ENCODE measurements at regions not wholly inside any gene's neighbourhood (a gene's known extent, or its start where the extent isn't known, plus 50 kb on each side); places are given as distances from the start of the nearest gene placed in this dataset.

DNA sequence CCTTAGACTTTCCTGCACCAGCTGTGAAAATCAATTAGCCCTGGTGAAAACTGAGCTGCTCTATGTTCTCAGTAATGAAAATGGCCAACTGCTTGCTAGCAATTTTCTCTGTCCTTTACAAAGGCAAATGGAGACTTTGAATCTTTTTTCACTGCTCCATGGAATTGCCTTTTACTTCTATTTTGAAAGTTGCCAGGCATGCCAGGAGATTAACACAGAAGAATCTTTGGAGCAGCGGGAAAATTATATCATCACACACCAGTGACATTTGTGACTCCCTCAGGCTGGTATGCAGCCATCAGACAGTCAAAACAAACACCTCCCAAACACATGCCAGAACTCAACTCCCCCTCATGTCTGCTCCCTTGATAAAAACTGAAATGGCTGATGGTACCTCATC lies 872.0 kb upstream of the FLRT2 start:
- DNase-seq, result no peak

DNA sequence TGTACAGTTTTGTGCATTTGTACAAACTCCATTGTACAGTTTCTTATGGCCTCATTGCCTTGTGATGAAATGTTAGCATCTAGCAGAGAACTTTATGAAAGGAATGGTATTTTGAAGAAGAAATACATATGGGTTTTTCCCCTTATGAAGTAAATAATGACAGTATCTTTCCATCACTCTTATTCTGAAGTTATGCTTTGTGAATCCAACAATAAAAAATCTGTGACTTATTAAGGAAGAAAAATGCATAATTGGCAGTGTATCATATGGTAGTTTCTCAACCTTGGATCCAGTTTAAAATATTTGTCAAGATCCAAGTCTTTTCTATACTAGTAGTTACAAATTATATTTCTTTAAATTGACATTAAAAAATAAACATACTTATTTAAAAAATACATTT lies 859.1 kb upstream of the FLRT2 start:
- no peak for DNase-seq

DNA sequence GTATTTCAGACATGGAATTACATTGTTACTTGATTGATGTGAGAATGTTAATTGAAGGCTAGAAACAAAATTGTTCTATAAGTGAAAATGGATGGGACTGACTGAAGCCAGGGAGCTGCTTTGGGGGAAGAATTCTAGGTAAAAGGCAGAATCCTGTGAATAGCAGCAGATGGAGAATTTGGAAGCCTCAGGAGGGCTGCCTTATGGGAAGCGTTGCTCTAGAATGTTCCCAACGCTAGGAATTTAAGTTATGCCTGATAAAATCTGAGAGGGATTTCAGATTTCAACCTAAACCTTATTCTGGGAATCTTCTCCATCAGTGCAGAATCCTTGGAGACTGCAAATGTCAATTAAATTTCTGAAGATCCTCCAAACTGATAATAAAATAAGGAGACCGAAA lies 858.2 kb upstream of the FLRT2 start:
- no peak for DNase-seq

DNA sequence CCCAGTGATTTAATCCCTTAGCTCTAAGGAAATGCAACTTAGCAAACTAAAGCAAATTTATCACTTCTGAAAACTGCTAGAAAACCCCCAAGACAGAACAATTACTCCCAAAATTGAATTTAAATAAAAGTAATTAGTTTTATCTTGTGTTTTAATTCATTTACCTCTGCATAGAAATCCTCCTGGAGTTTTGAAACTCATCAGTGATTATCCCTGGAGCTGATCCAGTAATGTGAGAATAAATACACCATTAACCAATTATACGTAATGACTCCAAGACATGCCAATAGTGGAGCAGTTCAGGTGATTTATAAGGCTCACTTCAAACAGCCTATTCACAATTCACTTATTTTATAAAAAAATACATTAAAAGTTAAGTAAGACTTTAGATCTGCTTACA lies 855.3 kb upstream of the FLRT2 start:
- DNase-seq, result no peak

- DNase-seq, result no peak
Observed at GRCh38 chr14:84686550-84686949, 843.4 kb upstream of the FLRT2 start.

DNA sequence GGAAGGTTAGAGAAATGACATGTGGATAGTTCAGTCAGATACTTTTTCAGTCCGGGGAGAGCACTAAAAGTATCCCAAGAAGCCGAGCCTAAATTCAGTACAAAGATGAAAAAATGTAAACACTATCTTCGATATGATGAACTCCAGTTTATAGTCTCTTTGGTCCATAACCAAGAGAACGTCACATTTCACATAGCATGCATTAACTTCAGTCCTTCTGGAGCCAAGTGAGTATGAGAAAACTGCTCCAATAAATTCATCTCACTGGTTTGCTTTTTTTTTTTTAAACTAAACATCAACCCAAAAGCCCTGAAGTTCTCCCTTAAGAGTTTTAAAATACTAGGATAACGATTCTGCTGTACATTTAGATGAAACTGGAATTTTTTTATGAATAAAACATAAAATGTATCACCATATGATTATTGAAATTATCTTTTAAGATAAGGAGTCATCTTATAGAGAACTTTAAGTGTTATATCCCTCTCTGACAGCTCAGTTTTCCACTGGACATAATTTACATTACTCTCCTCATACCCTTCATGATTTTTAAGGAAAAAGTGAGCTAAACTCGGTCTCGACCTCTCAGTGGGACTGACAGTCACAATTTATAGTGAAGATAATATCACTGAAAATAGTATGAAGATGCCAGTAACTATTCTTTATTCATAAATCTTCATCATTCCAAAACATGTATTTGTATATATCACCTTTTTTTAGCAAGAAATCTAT lies 841.5 kb upstream of the FLRT2 start:
- DNase-seq, result no peak

- DNase-seq, result no peak
Observed at GRCh38 chr14:84694161-84694560, 835.8 kb upstream of the FLRT2 start.

DNA sequence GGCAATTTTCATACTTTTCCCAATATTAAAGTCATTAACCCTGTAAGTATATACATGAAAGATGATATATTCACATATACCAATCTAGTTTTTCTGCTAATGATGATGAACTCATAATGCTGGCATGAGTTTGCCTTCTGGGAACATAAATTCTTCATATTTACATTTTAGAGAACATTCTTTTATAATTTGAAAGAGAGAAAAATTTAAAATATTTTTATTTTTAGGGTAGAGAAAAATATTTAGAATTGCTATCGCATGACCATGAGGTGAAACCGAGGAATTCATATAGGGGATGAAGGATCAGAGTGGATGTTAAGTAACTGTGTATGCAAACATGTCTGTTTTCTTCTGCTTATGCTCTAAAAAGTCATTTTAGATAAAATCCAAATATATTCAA lies 825.3 kb upstream of the FLRT2 start:
- DNase-seq, result no peak

DNA sequence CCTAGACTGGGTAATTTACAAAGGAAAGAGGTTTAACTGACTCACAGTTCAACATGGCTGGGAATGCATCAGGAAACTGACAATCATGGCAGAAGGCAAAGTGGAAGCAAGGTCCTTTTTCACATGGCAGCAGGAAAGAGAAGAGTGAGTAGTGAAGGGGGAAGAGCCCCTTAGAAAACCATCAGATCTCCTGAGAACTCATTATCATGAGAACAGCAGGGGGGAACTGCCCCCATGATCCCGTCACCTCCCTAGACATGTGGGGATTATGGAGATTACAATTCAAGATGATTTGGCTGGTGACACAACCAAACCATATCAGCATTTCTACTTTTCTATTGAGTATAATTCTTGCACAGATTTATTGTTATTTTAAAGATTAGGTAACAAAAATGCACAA lies 822.1 kb upstream of the FLRT2 start:
- no peak for DNase-seq

DNA sequence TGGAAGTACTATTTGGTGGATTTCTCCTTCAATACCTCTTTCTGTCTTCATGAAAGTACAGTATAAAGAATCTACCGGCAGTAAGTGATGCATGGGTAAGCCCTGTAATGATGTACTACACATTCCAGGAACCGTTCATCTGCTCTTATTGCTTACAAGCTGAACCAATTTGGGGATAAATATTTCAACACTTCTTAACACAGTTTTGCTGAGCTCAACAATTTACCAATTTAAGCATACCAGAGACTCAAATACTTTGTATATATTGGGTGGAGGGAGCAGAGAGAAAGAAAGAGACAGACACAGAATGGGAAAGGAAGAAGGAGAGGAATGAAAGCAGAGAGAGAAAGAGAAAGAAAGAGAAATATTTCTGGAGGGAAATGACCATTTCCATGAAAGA lies 821.1 kb upstream of the FLRT2 start:
- DNase-seq, result no peak

DNA sequence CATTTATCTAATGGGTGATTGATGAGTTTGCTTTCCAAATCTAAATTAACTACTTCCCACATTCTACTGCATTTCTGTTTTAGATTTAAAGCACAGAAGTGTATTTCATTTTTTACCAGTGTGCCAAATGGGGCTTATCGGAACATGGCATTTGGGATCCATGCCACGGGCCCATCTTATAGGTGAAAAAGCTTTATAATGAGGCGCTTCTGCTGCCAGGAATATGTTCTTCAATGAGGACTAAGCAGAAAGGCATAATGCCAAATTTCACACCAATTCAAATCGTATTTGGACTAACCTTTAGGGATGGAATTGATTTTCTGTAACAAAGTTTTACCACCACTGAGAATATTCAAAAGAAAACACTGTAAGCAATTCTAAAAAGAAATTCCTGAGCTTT lies 803.5 kb upstream of the FLRT2 start:
- no peak for DNase-seq

GRCh38 chr14:84749191-84749955 lies 780.6 kb upstream of the FLRT2 start:
- DNase-seq, result no peak

DNA sequence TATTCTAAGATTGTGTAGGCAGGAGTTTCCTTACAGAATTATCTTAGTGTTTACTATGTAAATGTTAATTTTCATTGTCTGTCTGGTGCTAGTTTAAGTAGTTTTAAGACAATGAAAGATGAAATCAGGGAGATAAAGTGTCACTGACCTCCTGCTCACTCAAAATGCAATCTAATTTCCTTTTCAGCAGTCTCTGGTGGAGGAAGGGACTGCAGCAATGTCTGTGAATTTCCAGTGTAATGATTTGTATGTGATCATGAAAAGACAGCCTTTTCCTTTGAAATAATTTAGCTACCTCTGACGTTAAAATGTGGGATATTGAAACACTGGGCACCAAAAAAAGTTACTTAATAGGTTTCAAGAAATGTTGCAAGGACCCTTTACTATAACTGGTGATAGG lies 779.7 kb upstream of the FLRT2 start:
- no peak for DNase-seq

- DNase-seq, result no peak
Observed at GRCh38 chr14:84750763-84751554, 779.0 kb upstream of the FLRT2 start.

GRCh38 chr14:84751745-84752144 lies 778.2 kb upstream of the FLRT2 start:
- DNase-seq, result no peak

DNA sequence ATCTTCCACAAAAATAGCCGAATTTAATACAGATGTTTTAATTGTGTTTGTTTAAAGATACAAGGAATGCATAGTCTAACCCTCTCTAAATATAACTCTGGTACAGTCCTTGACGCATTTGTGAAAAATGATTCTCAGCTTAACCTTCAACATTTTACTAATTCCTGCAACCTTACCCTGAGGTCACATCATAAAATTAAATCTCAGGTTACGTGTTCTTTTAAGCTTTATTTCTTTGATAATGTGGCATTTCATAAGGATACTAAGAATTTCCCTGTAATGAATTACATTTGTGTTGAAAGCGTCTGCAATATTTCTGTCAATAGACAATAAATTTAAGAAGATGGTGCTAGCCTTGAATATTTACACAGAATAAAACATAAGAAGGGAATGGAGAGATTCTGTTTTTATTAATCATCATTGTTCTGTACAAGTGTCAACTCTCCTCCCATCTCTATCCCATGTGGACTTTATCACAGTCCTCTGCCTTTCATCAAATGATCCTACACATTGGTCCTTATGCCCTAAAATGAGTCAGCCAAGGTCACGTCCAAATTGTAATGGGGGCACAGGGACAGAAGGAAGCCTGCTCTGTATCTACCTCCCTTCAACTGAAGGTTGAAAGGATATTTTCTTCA lies 769.3 kb upstream of the FLRT2 start:
- DNase-seq, result no peak

DNA sequence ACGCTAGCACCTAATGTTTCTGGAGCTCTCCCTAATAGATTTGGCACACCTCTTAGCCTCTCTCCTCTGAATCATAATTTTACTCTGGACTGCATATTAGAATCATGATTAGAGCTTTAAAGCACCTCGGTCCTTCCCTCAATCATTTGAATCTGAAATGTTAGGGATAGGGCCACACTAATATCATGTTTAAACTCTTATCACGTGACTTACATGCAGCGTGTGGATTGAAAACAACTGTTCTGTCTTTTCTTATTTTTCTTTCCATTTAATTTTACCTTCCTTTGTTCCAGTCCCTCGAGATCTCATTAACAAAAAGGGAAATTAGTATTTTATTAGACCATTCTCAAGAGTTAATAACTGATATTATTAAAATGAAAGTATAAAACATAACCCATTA lies 762.5 kb upstream of the FLRT2 start:
- no peak for DNase-seq

DNA sequence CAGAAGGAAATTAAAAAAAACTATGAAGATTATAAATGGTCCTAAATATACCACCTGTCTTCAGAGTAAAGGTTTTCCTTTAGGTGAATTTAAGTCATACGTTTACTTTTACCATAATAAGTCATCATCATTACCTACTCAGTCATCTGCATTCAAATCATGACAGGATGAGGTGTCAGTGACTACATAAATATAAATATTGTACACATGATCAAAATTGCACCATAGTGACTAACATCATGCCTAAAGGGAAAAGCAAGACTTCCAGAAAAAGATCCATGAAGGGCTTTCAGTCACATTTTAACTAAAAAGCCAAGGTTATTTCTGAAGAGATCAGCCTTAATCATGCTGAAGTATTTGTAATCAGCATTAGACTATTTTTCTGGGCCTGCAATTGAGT lies 759.9 kb upstream of the FLRT2 start:
- no peak for DNase-seq

DNA sequence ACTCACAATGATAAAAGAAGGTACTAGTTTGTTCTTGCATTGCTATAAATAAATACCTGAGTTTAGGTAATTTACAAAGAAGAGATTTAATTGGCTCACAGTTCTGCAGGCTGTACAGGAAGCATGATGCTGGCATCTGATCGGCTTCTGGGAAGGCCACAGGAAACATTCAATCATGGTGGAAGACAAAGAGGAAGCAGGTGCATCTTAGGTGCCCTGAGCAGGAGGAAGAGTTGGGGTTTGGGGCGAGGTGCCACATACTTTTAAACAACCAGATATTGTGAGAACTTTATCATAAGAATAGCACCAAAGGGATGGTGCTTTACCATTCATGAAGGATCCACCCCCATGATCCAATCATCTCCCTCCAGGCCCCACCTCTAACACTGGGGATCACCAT lies 752.6 kb upstream of the FLRT2 start:
- no peak for DNase-seq

GRCh38 chr14:84782902-84783301 lies 747.0 kb upstream of the FLRT2 start:
- no peak for DNase-seq

- DNase-seq, result no peak
Observed at GRCh38 chr14:84783511-84783910, 746.4 kb upstream of the FLRT2 start.

- DNase-seq, result no peak
Observed at GRCh38 chr14:84785996-84786395, 743.9 kb upstream of the FLRT2 start.

GRCh38 chr14:84789012-84789411 lies 740.9 kb upstream of the FLRT2 start:
- no peak for DNase-seq

Data from activated effector memory CD4-positive, alpha-beta T cell treated with anti-CD3 and anti-CD28 coated beads, Interleukin-2, amount 50 U/mL, for 16 hours (primary cell).